GM13976 (cell line): ENCODE measurements at regions not wholly inside any gene's neighbourhood (a gene's known extent, or its start where the extent isn't known, plus 50 kb on each side); places are given as distances from the start of the nearest gene placed in this dataset.

ENCODE experiments used
- DNase-seq: peaks from one replicate; pipeline ENCODE4 v3.0.0; 2012; ENCODE audit warnings: low spot score
- CTCF ChIP-seq: IDR thresholded peaks from 2 replicates; pipeline ENCODE4 v1.5.1; 2012; ENCODE audit warnings: borderline replicate concordance, mild to moderate bottlenecking; ENCODE audit not compliant: insufficient read depth; ENCODE audit errors: extremely low read depth, missing control alignments, control extremely low read depth
- in situ Hi-C: fragments of 300-500 bp; cut with MboI; formaldehyde crosslinking; loops from one replicate; pipeline ENCODE4 v1.12.0; 2022; ENCODE audit warnings: low sequenced_read_pairs, mixed read lengths, inconsistent platforms; ENCODE audit not compliant: unreplicated experiment

GRCh38 chr10:53749439-53749838, 976.9 kb upstream of the MBL2 start:
- in situ Hi-C loops: no loop called here
- no peak for TF ChIP-seq CTCF
- DNase-seq: no peak

GRCh38 chr10:53748319-53748718, 975.7 kb upstream of the MBL2 start:
- TF ChIP-seq CTCF: no peak
- no peak for DNase-seq
- in situ Hi-C loops: no loop called here

- no peak for DNase-seq
- no peak for TF ChIP-seq CTCF
- in situ Hi-C loops: no loop called here
These were observed 972.2 kb upstream of the MBL2 start for GRCh38 chr10:53744746-53745145.

GRCh38 chr10:53744176-53744575, 971.6 kb upstream of the MBL2 start:
- no peak for TF ChIP-seq CTCF
- DNase-seq: no peak
- in situ Hi-C loops: no loop called here

- TF ChIP-seq CTCF: no peak
- in situ Hi-C loops: no loop called here
- DNase-seq: no peak
These were observed 964.5 kb upstream of the MBL2 start for GRCh38 chr10:53737132-53737531.

GRCh38 chr10:53726921-53727320, 954.3 kb upstream of the MBL2 start:
- in situ Hi-C loops: no loop called here
- TF ChIP-seq CTCF: no peak
- no peak for DNase-seq

GRCh38 chr10:53724581-53724980, 952.0 kb upstream of the MBL2 start:
- no peak for DNase-seq
- in situ Hi-C loops: no loop called here
- TF ChIP-seq CTCF: no peak
